Osteocyte (in vitro differentiated cells): ENCODE measurements at regions not wholly inside any gene's neighbourhood (a gene's known extent, or its start where the extent isn't known, plus 50 kb on each side); places are given as distances from the start of the nearest gene placed in this dataset.
"Not testable (repeated sequence)": the region's sequence is repeated elsewhere in the genome, so short reads cannot be mapped to it uniquely, and the experiment has no call there.

Experiments
- DNase-seq: peaks from one replicate; pipeline ENCODE4 v3.0.0; 2021; ENCODE audit warnings: mixed read lengths; ENCODE audit not compliant: unreplicated experiment; ENCODE audit errors: extremely low spot score
- H3K27ac Mint-ChIP-seq: one replicate; pipeline ENCODE4 v1.8.0; 2021; ENCODE audit warnings: mild to moderate bottlenecking, mixed read lengths; ENCODE audit not compliant: unreplicated experiment
- H3K27me3 Mint-ChIP-seq: one replicate; pipeline ENCODE4 v1.8.0; 2021; ENCODE audit warnings: mixed read lengths; ENCODE audit not compliant: unreplicated experiment
- H3K36me3 Mint-ChIP-seq: one replicate; pipeline ENCODE4 v1.8.0; 2021; ENCODE audit warnings: mixed read lengths; ENCODE audit not compliant: unreplicated experiment
- H3K4me1 Mint-ChIP-seq: one replicate; pipeline ENCODE4 v1.8.0; 2021; ENCODE audit warnings: mixed read lengths; ENCODE audit not compliant: unreplicated experiment
- H3K4me3 Mint-ChIP-seq: one replicate; pipeline ENCODE4 v1.8.0; 2021; ENCODE audit warnings: mild to moderate bottlenecking, moderate library complexity, mixed read lengths; ENCODE audit not compliant: unreplicated experiment
- H3K9me3 Mint-ChIP-seq: one replicate; pipeline ENCODE4 v1.8.0; 2021; ENCODE audit warnings: mixed read lengths; ENCODE audit not compliant: unreplicated experiment
- CTCF ChIP-seq: fragments of 200-600 bp; sonication (generic); IDR thresholded peaks from 2 replicates; pipeline ENCODE4 v1.5.0; 2021; ENCODE audit warnings: antibody characterized with exemption, mild to moderate bottlenecking, moderate library complexity

GRCh38 chr16:66245072-66245471, 121.4 kb upstream of the CDH5 start:
- DNase-seq = no peak
- Mint-ChIP-seq H3K27ac (no peak overlapping the region), H3K27me3 (no peaks in the 10 kb centered on the region), H3K4me3 (no peak overlapping the region), H3K9me3 (peaks cover 4% of the 10 kb centered on the region), H3K36me3 (no peaks in the 10 kb centered on the region), H3K4me1 (peaks cover 30% of the 10 kb centered on the region)
- no peak for TF ChIP-seq CTCF

GRCh38 chr16:66242672-66243071, 123.8 kb upstream of the CDH5 start:
- Mint-ChIP-seq H3K27ac (no peak overlapping the region), H3K36me3 (no peaks in the 10 kb centered on the region), H3K4me1 (peaks cover 9% of the 10 kb centered on the region), H3K27me3 (no peaks in the 10 kb centered on the region), H3K9me3 (peaks cover 14% of the 10 kb centered on the region), H3K4me3 (no peak overlapping the region)
- TF ChIP-seq CTCF = no peak
- DNase-seq = no peak

GRCh38 chr16:66242206-66242605, 124.3 kb upstream of the CDH5 start:
- H3K9me3 Mint-ChIP-seq = peaks cover 14% of the 10 kb centered on the region
- H3K27ac Mint-ChIP-seq, H3K36me3 Mint-ChIP-seq, H3K27me3 Mint-ChIP-seq, H3K4me3 Mint-ChIP-seq, DNase-seq, H3K4me1 Mint-ChIP-seq: not testable (repeated sequence)

DNA sequence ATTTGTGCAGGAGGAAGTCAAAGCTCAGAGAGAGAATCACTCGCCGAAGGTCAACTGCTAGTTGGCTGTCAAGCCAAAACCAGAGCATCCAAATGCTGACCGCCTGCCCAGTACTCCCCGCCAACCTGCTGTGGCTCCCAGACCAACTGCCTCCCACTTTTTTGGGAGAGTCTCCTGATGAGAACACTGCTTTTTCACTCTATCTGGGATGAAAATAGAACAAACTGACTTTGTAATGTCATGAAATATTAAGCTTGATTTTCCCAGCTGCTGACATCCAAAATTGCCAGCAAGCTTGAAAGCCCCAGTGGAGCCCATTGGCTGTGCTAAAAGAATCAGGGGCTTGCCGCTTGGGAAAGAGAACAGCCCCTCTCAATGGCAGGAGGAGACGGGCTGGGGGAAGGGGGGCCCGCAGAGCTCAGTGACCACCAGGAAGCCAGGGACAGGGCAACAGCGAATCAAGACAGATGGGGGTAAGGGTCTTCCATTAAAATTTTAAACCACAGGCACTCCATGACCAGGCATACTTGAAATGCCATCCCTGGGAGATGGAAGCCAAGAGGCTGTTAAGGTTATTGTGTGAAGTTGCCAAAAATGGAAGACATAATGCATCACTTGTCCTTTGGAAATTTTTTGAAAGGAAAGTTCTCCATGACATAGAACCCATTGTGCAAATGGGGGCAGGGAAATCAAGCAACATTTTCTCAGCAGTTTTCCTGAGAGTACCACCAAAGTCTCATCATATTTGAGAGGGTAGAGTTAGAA, 125.7 kb upstream of the CDH5 start:
- TF ChIP-seq CTCF = no peak
- no peaks in the 10 kb centered on the region for H3K27me3 Mint-ChIP-seq
- peaks cover 4% of the 10 kb centered on the region for H3K4me1 Mint-ChIP-seq
- no peak for DNase-seq
- no peak overlapping the region for H3K27ac Mint-ChIP-seq
- no peak overlapping the region for H3K4me3 Mint-ChIP-seq
- H3K36me3 Mint-ChIP-seq = no peaks in the 10 kb centered on the region
- H3K9me3 Mint-ChIP-seq = peaks cover 14% of the 10 kb centered on the region

DNA sequence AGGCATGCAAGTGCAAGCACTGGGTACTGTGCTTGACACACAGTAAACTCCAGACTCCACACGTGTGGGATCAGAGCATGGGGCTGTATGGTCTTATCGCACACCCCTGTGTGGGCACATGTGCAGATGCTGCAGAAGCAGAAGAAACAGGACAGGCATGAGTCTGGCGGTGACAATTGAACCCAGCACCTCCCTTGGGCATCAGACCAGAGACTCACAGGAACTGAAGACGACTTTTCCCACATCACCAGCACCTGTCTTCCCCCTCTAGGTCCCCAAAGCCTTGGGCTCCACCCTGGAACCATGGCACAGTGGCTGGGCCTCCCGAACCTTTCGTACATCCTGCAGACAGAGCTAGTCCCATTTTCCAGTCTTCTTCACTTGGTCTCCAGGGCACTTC, 126.4 kb upstream of the CDH5 start:
- H3K36me3 Mint-ChIP-seq = no peaks in the 10 kb centered on the region
- no peak for TF ChIP-seq CTCF
- H3K27ac Mint-ChIP-seq = no peak overlapping the region
- H3K9me3 Mint-ChIP-seq = peaks cover 14% of the 10 kb centered on the region
- no peak for DNase-seq
- H3K4me1 Mint-ChIP-seq = peaks cover 4% of the 10 kb centered on the region
- no peaks in the 10 kb centered on the region for H3K27me3 Mint-ChIP-seq
- no peak overlapping the region for H3K4me3 Mint-ChIP-seq
